Right atrium auricular region (tissue), 2 donors: ENCODE measurements at regions not wholly inside any gene's neighbourhood (a gene's known extent, or its start where the extent isn't known, plus 50 kb on each side); places are given as distances from the start of the nearest gene placed in this dataset.

Source experiments
- DNase-seq: peaks from one replicate; pipeline ENCODE4 v3.0.0-alpha.2; 2019; ENCODE audit warnings: low spot score
- H3K27ac ChIP-seq, 2 donors: fragments of 200-600 bp; sonication (generic); 1 replicate in 1 of 2; 2 replicates in 1 of 2; pipeline ENCODE4 v1.5.1; 2016 to 2019
- H3K27me3 ChIP-seq, 2 donors: fragments of 200-600 bp; sonication (generic); one replicate each; pipeline versions ENCODE4 v1.5.1 to v1.6.0; 2017 to 2019
- H3K36me3 ChIP-seq: fragments of 200-600 bp; sonication (generic); one replicate; pipeline ENCODE4 v1.5.1; 2016
- H3K4me1 ChIP-seq, 2 donors: fragments of 200-600 bp; sonication (generic); one replicate each; pipeline versions ENCODE4 v1.5.1 to v1.6.0; 2017 to 2019
- H3K4me3 ChIP-seq, 2 donors: fragments of 200-600 bp; sonication (generic); 1 replicate in 1 of 2; 2 replicates in 1 of 2; pipeline ENCODE4 v1.5.1; 2017 to 2019; ENCODE audit warnings: mild to moderate bottlenecking in 1 of 2, moderate library complexity in 1 of 2
- H3K9me3 ChIP-seq, 2 donors: fragments of 200-600 bp; sonication (generic); one replicate each; pipeline ENCODE4 v1.5.1; 2019
- TF ChIP-seq, protein P1 (sequence below), 2 donors: fragments of 200-600 bp; sonication (generic); IDR thresholded peaks; one replicate each; pipeline ENCODE4 v1.5.1; 2019; ENCODE audit warnings: antibody characterized with exemption in 2 of 2

DNA sequence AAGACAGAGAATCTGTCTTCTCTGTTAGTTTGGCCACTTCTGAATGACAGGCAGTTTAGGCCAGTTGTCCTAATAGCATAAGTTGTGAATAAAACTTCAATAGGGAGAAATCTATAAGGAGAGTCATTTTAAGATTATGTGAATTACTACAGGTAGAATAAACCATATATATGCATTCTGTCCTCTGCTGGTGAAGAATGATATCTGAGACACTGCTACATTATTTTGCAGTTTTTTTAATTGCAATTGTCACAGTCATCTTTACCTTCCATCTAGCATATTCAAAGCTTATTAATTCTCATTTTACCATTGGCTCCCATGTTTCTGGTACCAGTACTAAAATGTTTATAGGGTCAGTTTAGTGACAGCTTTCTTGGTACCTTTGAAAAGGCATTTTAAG, 519.6 kb upstream of the DEPDC1 start:
- DNase-seq, result no peak
- no peaks in the 10 kb centered on the region for H3K4me1 ChIP-seq
- no peak overlapping the region for H3K27ac ChIP-seq
- peaks cover 0 to 4% of the 10 kb centered on the region in 2 donors for H3K9me3 ChIP-seq
- H3K4me3 ChIP-seq, result no peak overlapping the region
- no peaks in the 10 kb centered on the region for H3K36me3 ChIP-seq
- TF ChIP-seq, protein P1, sequence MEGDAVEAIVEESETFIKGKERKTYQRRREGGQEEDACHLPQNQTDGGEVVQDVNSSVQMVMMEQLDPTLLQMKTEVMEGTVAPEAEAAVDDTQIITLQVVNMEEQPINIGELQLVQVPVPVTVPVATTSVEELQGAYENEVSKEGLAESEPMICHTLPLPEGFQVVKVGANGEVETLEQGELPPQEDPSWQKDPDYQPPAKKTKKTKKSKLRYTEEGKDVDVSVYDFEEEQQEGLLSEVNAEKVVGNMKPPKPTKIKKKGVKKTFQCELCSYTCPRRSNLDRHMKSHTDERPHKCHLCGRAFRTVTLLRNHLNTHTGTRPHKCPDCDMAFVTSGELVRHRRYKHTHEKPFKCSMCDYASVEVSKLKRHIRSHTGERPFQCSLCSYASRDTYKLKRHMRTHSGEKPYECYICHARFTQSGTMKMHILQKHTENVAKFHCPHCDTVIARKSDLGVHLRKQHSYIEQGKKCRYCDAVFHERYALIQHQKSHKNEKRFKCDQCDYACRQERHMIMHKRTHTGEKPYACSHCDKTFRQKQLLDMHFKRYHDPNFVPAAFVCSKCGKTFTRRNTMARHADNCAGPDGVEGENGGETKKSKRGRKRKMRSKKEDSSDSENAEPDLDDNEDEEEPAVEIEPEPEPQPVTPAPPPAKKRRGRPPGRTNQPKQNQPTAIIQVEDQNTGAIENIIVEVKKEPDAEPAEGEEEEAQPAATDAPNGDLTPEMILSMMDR (IDR thresholded peaks at IDR 0.05), result no peak
- H3K27me3 ChIP-seq, result no peaks in the 10 kb centered on the region

DNA sequence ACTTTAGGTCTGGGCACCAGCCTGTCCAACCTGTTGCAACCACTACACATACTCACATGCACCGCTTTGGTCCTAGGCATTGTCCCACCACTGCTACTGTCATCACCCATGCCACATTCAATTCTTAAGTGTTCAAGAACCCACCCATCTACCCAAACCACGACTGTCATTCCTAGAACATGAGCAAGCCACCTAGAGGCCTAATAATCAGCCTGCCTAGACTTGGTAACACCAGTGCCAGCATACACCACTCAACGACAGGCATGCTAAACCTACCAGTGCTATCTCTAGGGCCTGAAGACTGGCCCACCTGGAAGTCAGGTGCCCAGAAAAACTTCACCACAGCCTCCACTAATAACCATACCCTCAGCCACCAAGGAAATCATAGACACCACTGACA, 532.8 kb upstream of the DEPDC1 start:
- no peak for DNase-seq
- TF ChIP-seq, protein P1 (IDR thresholded peaks at IDR 0.05), result no peak
- H3K36me3 ChIP-seq, result no peaks in the 10 kb centered on the region

DNA sequence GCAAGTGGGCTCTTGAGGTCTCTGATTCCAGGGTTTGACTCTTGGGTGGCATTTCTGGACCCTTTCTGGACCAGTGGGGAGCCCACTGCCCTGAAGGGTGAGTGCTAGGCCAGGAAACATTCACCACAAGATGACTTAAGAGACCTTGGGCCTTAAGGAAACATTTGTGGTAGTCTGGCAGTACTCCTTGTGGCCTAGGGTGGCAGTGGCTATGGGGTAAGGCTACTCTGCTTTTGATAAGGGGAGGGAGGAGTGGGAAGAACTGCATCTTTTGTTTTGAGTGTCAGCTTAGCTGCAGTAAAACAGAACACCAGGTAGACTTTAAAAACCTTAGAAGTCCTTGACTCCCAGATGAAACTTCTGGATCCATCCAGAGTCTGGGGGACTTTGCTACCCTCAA, 529.3 kb upstream of the LRRC7 start:
- Histone ChIP-seq H3K4me3 (no peak overlapping the region), H3K36me3 (no peaks in the 10 kb centered on the region), H3K27ac (no peak overlapping the region), H3K4me1 (no peaks in the 10 kb centered on the region), H3K9me3 (peaks cover 0 to 26% of the 10 kb centered on the region in 2 donors), H3K27me3 (no peaks in the 10 kb centered on the region)
- TF ChIP-seq, protein P1 (IDR thresholded peaks at IDR 0.05), result no peak
- no peak for DNase-seq

More for the DNA sequence above, 532.8 kb upstream of the DEPDC1 start:
- Histone ChIP-seq H3K27me3 (no peaks in the 10 kb centered on the region), H3K27ac (no peak overlapping the region), H3K4me1 (no peaks in the 10 kb centered on the region), H3K9me3 (peaks cover 0 to 24% of the 10 kb centered on the region in 2 donors), H3K4me3 (no peak overlapping the region)

DNA sequence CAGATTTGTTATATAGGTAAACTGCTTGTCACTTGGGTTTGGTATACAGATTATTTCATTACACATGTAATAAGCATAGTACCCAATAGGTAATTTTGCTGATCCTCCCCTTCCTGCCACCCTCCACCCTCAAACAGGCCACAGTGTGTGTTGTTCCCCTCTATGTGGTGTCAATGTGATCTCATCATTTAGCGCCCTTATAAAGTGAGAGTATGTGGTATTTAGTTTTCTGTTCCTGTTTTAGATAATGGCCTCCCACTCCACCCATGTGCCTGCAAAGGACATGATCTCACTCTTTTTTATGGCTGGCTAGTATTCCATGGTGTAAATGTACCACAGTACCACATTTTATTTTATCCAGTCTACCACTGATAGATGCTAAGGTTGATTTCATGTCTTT, 522.1 kb upstream of the LRRC7 start:
- Histone ChIP-seq H3K9me3 (peaks cover 0 to 6% of the 10 kb centered on the region in 2 donors), H3K4me3 (no peak overlapping the region), H3K36me3 (no peaks in the 10 kb centered on the region), H3K27ac (no peak overlapping the region), H3K27me3 (no peaks in the 10 kb centered on the region), H3K4me1 (no peaks in the 10 kb centered on the region)
- TF ChIP-seq, protein P1 (IDR thresholded peaks at IDR 0.05), result no peak
- DNase-seq, result no peak

DNA sequence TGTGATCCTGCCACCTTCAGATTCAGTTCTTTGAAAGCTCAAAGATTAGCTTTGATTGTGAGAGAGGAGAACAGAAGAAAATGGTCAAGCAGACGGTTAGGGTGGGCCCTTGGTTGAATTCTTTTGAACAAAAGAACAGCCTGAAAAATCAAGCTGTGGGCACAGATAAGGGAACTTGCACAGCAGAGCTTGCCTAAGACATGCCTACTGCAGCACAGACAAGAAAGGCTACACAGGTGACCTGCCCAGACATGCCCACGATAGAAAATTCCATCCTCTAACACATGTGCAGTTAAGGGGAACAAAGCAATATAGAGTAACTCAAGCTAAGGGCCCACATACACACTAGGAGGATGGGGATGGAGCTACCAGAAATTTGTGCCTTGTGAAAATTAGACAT, 512.5 kb upstream of the LRRC7 start:
- DNase-seq, result no peak
- Histone ChIP-seq H3K27me3 (no peaks in the 10 kb centered on the region), H3K4me3 (no peak overlapping the region), H3K9me3 (no peaks in the 10 kb centered on the region), H3K36me3 (no peaks in the 10 kb centered on the region), H3K27ac (no peak overlapping the region), H3K4me1 (no peaks in the 10 kb centered on the region)
- TF ChIP-seq, protein P1 (IDR thresholded peaks at IDR 0.05), result no peak

DNA sequence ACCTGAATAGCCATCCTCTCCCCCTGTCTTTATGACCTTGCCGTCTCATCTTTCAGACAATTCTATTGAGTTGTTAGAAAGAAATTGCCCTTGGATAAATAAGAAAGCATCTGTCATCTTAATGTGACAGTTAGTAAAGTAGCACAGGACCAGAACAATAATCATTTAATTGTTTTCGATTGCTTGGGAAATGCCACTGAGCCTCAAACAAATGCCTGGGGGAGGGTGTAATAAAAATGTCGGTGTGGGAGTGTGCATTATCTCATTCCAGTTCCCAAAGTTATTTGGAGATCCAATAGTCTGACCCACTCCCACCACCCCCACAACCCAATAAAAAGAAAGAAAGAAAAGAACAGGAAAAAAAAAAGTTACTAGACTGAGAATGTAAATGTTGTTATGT, 509.3 kb upstream of the LRRC7 start:
- no peak overlapping the region for H3K27ac ChIP-seq
- no peaks in the 10 kb centered on the region for H3K36me3 ChIP-seq
- H3K27me3 ChIP-seq, result no peaks in the 10 kb centered on the region
- no peaks in the 10 kb centered on the region for H3K4me1 ChIP-seq
- no peak for DNase-seq
- TF ChIP-seq, protein P1 (IDR thresholded peaks at IDR 0.05), result no peak
- H3K4me3 ChIP-seq, result no peak overlapping the region
- H3K9me3 ChIP-seq, result no peaks in the 10 kb centered on the region
